SK-N-SH treated with all-trans-retinoic acid at 6 μM for 48 hours (cell line): ENCODE measurements at regions not wholly inside any gene's neighbourhood (a gene's known extent, or its start where the extent isn't known, plus 50 kb on each side); places are given as distances from the start of the nearest gene placed in this dataset.

Experiments used
- PATZ1 ChIP-seq: fragments of 250-450 bp; sonication (Bioruptor Pico); IDR thresholded peaks from 2 replicates; pipeline ENCODE4 v1.8.0; 2020; ENCODE audit warnings: mild to moderate bottlenecking, moderate library complexity, borderline replicate concordance
- ZFP3 ChIP-seq: fragments of 250-450 bp; sonication (Bioruptor Pico); IDR thresholded peaks from 2 replicates; pipeline ENCODE4 v1.5.0; 2020; ENCODE audit warnings: mild to moderate bottlenecking, moderate library complexity
- ZNF565 ChIP-seq: fragments of 450-650 bp; formaldehyde crosslinking; conservative IDR thresholded peaks from 2 replicates; pipeline ENCODE4 v1.5.0; 2020; ENCODE audit warnings: low read depth, mild to moderate bottlenecking, moderate library complexity

DNA sequence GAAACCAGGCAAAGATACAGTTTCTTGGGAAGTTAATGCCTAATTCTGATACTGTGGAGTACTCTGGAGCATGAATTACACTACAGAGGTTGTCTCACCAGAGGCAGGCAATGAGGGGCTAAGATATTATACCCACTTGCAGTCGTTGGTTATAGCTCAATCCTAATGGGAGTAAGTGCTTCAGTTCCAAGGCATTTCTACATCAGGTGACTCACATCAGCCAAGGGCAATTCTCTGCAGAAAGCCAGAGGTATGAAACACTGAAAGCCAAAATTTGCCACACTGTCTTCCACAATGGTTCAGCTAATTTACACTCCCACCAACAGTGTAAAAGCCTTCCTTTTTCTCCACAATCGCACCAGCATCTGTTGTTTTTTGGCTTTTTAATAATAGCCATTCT lies 174.0 kb upstream of the IL15 start:
- TF ChIP-seq ZFP3 (no peak), PATZ1 (no peak), ZNF565 (no peak)
